Right lobe of liver (tissue), 6 donors: ENCODE measurements at regions not wholly inside any gene's neighbourhood (a gene's known extent, or its start where the extent isn't known, plus 50 kb on each side); places are given as distances from the start of the nearest gene placed in this dataset.

Experiments used
- ATAC-seq, 4 donors: fragments of 200-7000 bp; cut with Tn5 transposase; one replicate each; pipeline ENCODE4 v1.9.1; 2020; ENCODE audit warnings: mild to moderate bottlenecking in 4 of 4, moderate library complexity in 4 of 4
- DNase-seq, 3 donors: peaks; one replicate each; pipeline ENCODE4 v3.0.0-alpha.2; 2020
- H3K27ac ChIP-seq, 3 donors: fragments of 200-600 bp; one replicate each; pipeline ENCODE4 v1.8.0; 2022
- H3K27me3 ChIP-seq, 2 donors: fragments of 200-600 bp; one replicate each; pipeline ENCODE4 v1.8.0; 2022
- H3K36me3 ChIP-seq, 4 donors: fragments of 200-600 bp; sonication (generic) in 1 of 4; one replicate each; pipeline versions ENCODE4 v1.5.1 to v1.8.0; 2017 to 2022; ENCODE audit warnings: control low read depth in 1 of 4
- H3K4me1 ChIP-seq, 4 donors: fragments of 200-600 bp; sonication (generic) in 1 of 4; one replicate each; pipeline versions ENCODE4 v1.5.1 to v1.8.0; 2017 to 2022; ENCODE audit warnings: control low read depth in 1 of 4
- H3K4me3 ChIP-seq, 3 donors: fragments of 200-600 bp; one replicate each; pipeline ENCODE4 v1.8.0; 2022
- H3K9me3 ChIP-seq, 4 donors: fragments of 200-600 bp; sonication (generic) in 1 of 4; one replicate each; pipeline versions ENCODE4 v1.5.1 to v1.8.0; 2017 to 2022; ENCODE audit warnings: control low read depth in 1 of 4
- CTCF ChIP-seq, 4 donors: fragments of 200-600 bp in 3 of 4; fragments of 450-650 bp in 1 of 4; IDR thresholded peaks; one replicate each; pipeline versions ENCODE4 v1.5.1 to v1.8.0; 2016 to 2022; ENCODE audit warnings: antibody characterized with exemption in 4 of 4, mild to moderate bottlenecking in 2 of 4
- POLR2A ChIP-seq: fragments of 450-650 bp; IDR thresholded peaks from one replicate; pipeline ENCODE4 v1.6.1; 2017; ENCODE audit warnings: antibody characterized with exemption, mild to moderate bottlenecking
- WGBS: methylation state at CpG from one replicate; pipeline ENCODE4 v1.1.6; 2018; ENCODE audit warnings: low coverage, low lambda C conversion rate; ENCODE audit not compliant: insufficient coverage; ENCODE audit errors: missing lambda C conversion rate; 5-methylcytosine and 5-hydroxymethylcytosine counted together
- intact Hi-C, 2 donors: fragments of 100-400 bp; cut with DNase I; formaldehyde crosslinking; loops; one replicate each; pipeline versions ENCODE4 v1.11.2 to v1.14.1; 2022
- donor health status: DM: no; HTN: yes; CAD: no.
- donor health status: DM: no; HTN: no; CAD: no.
- donor health status: DM: no; HTN: no; CAD: no.
- donor health status: DM: no; HTN: yes; CAD: no.
- donor health status: DM: no; HTN: yes; CAD: no.

- no peak overlapping the region for H3K4me3 ChIP-seq
- ATAC-seq (no peak), DNase-seq (no peak)
- TF ChIP-seq POLR2A, result no peak
- no peak for TF ChIP-seq CTCF (IDR thresholded peaks at IDR 0.05)
- intact Hi-C loops, result no loop called here
- no peaks in the 10 kb centered on the region for H3K9me3 ChIP-seq
- 76% methylated on average over 4 of the region's 4 CpGs for WGBS
- no peaks in the 10 kb centered on the region for H3K36me3 ChIP-seq
- no peaks in the 10 kb centered on the region for H3K27me3 ChIP-seq
- no peak overlapping the region for H3K27ac ChIP-seq
- H3K4me1 ChIP-seq, result peaks cover 0 to 6% (median 0%) of the 10 kb centered on the region in 4 donors
Measured at GRCh38 chr1:214933375-214933774, 149.2 kb upstream of the KCNK2 start.

- peaks cover 0 to under 1% (median 0%) of the 10 kb centered on the region in 4 donors for H3K4me1 ChIP-seq
- H3K27ac ChIP-seq, result no peak overlapping the region
- no peaks in the 10 kb centered on the region for H3K9me3 ChIP-seq
- TF ChIP-seq POLR2A (no peak), CTCF (IDR thresholded peaks at IDR 0.05) (no peak)
- DNase-seq (no peak), ATAC-seq (no peak)
- H3K27me3 ChIP-seq, result no peaks in the 10 kb centered on the region
- WGBS, result 34% methylated on average over 6 of the region's 6 CpGs
- intact Hi-C loops, result no loop called here
- no peaks in the 10 kb centered on the region for H3K36me3 ChIP-seq
- no peak overlapping the region for H3K4me3 ChIP-seq
Measured at GRCh38 chr1:214934045-214934444, 148.5 kb upstream of the KCNK2 start.

GRCh38 chr1:214935258-214935657 is 147.3 kb upstream of the KCNK2 start:
- intact Hi-C loops, result no loop called here
- Histone ChIP-seq H3K36me3 (no peaks in the 10 kb centered on the region), H3K4me3 (no peak overlapping the region), H3K9me3 (no peaks in the 10 kb centered on the region), H3K27ac (no peak overlapping the region), H3K4me1 (no peaks in the 10 kb centered on the region), H3K27me3 (no peaks in the 10 kb centered on the region)
- DNase-seq (no peak), ATAC-seq (no peak)
- no peak for TF ChIP-seq CTCF (IDR thresholded peaks at IDR 0.05)
- WGBS, result 11% methylated on average over 1 of the region's 1 CpG

GRCh38 chr1:214939180-214939579 is 143.4 kb upstream of the KCNK2 start:
- no peak overlapping the region for H3K4me3 ChIP-seq
- no peak overlapping the region for H3K27ac ChIP-seq
- DNase-seq, result no peak
- intact Hi-C loops, result no loop called here
- no peaks in the 10 kb centered on the region for H3K9me3 ChIP-seq
- no peaks in the 10 kb centered on the region for H3K27me3 ChIP-seq
- no peak for ATAC-seq
- H3K4me1 ChIP-seq, result no peaks in the 10 kb centered on the region
- no peaks in the 10 kb centered on the region for H3K36me3 ChIP-seq
- TF ChIP-seq CTCF (IDR thresholded peaks at IDR 0.05) (no peak), POLR2A (no peak)

- Histone ChIP-seq H3K4me3 (no peak overlapping the region), H3K27ac (no peak overlapping the region), H3K4me1 (no peaks in the 10 kb centered on the region), H3K27me3 (no peaks in the 10 kb centered on the region), H3K9me3 (no peaks in the 10 kb centered on the region), H3K36me3 (no peaks in the 10 kb centered on the region)
- DNase-seq (no peak), ATAC-seq (no peak)
- intact Hi-C loops, result no loop called here
- TF ChIP-seq POLR2A (no peak), CTCF (IDR thresholded peaks at IDR 0.05) (no peak)
Measured at GRCh38 chr1:214941061-214941460, 141.5 kb upstream of the KCNK2 start.
